ENCODE measurements at regions not wholly inside any gene's neighbourhood (a gene's known extent, or its start where the extent isn't known, plus 50 kb on each side); places are given as distances from the start of the nearest gene placed in this dataset.

DNA sequence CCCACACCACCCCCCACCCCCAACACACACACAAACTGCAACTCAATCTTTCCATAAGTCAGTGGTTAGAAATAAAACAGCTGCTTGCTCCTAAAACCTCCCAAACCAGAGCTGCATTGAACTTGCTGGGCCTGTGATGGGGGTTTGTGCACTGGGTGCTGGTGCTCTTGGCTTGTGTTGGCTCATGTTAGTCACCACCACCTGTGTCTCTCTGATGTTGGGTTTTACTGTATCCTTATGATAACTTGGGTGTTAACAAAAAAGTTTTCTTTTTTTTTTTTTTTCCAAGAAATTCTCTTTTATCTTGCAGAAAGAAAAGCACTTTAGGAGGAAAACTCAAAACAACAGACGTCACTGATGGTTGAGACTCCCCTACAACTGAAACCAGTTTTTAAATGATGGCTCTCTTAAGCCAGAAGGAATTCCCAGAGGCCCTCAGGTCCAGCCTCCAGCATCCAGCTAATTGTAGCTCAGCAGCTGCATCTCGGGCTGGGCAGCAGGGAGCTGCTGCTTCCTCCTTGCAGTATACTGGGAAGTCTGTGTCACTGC is 79.9 kb upstream of the DRD2 start:
- TF ChIP-seq EZH2phosphoT487 (IDR thresholded peaks at IDR 0.05; ENCODE audit: borderline replicate concordance, low read depth, low read length): no peak
- TF ChIP-seq, protein P1, sequence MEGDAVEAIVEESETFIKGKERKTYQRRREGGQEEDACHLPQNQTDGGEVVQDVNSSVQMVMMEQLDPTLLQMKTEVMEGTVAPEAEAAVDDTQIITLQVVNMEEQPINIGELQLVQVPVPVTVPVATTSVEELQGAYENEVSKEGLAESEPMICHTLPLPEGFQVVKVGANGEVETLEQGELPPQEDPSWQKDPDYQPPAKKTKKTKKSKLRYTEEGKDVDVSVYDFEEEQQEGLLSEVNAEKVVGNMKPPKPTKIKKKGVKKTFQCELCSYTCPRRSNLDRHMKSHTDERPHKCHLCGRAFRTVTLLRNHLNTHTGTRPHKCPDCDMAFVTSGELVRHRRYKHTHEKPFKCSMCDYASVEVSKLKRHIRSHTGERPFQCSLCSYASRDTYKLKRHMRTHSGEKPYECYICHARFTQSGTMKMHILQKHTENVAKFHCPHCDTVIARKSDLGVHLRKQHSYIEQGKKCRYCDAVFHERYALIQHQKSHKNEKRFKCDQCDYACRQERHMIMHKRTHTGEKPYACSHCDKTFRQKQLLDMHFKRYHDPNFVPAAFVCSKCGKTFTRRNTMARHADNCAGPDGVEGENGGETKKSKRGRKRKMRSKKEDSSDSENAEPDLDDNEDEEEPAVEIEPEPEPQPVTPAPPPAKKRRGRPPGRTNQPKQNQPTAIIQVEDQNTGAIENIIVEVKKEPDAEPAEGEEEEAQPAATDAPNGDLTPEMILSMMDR (conservative IDR thresholded peaks at IDR 0.05; ENCODE audit: low read length): no peak

Measured in OCI-LY7 (cell line).